ENCODE measurements at regions not wholly inside any gene's neighbourhood (a gene's known extent, or its start where the extent isn't known, plus 50 kb on each side); places are given as distances from the start of the nearest gene placed in this dataset.

DNA sequence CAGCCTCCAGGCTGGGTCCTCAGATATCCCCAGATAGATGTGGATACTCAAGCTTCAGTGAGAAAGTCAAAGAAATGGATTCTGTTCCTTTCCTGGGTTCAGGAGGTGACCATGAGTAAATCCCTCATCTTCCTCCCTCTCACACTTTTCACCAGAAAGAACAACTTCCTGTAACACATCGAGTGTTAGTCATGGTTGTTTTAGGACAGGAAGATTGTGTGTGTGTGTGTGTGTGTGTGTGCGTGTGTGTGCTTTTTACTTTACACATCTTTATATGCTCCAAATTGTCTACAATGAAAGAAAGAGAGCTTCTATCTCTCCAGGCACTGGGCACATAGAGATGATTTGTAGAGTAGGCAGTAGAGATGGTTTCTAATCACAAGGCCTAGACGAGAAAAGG is 139.9 kb downstream of the TBXT start:
- Histone ChIP-seq H3K4me3 (no peak overlapping the region), H3K27ac (replicated peaks in 1 of 4) (no peak overlapping the region), H3K4me1 (peaks cover 3 to 6% (median 5%) of the 10 kb centered on the region in 4 donors), H3K36me3 (no peaks in the 10 kb centered on the region), H3K27me3 (no peaks in the 10 kb centered on the region), H3K9me3 (no peaks in the 10 kb centered on the region)
- WGBS, result 58% methylated on average over 3 of the region's 3 CpGs
- intact Hi-C loops (cut with DNase I), result no loop called here
- no peak for TF ChIP-seq EP300 (IDR thresholded peaks at IDR 0.05)
- TF ChIP-seq POLR2A (IDR thresholded peaks at IDR 0.05; ENCODE audit: low read depth), result no peak
- TF ChIP-seq CTCF (IDR thresholded peaks at IDR 0.05), result no peak
- no peak for TF ChIP-seq POLR2AphosphoS5 (IDR thresholded peaks at IDR 0.05)
- no peak for DNase-seq (ENCODE audit: extremely low spot score)

DNA sequence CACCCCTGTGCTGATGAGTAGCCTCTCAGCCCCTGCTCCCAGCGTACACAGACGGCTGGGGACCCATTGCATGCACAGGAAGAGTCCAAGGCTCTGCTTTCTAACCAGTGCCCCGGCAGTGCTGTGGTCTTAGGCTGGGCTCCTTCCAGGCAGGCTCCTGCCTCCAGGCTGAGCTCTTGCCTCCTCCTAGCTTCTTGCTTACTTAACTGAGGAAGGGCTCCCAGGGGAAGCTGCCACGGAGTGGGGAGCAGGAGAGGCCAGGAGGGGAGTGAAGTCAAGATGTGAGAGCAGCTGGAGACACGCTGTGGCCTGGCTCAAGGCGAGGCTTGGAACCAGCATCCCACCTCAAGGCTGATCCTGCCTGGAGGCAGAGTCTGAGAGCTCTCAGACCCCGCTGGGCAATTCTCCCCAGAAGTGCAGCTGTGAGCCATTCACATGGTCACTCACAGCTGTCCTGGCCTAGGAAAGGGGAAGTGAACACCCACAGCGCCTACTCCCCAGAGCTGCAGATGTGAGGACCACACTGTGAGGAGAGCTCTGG is 141.0 kb downstream of the TBXT start:
- Histone ChIP-seq H3K9me3 (no peaks in the 10 kb centered on the region), H3K4me3 (no peak overlapping the region), H3K4me1 (no peaks in the 10 kb centered on the region), H3K27me3 (no peaks in the 10 kb centered on the region), H3K27ac (replicated peaks in 1 of 4) (no peak overlapping the region), H3K36me3 (no peaks in the 10 kb centered on the region)
- WGBS, result 79% methylated on average over 6 of the region's 8 CpGs
- TF ChIP-seq EP300 (IDR thresholded peaks at IDR 0.05), result no peak
- no peak for TF ChIP-seq POLR2A (IDR thresholded peaks at IDR 0.05; ENCODE audit: low read depth)
- TF ChIP-seq POLR2AphosphoS5 (IDR thresholded peaks at IDR 0.05), result no peak
- TF ChIP-seq CTCF (IDR thresholded peaks at IDR 0.05), result no peak
- DNase-seq (ENCODE audit: extremely low spot score), result no peak
- intact Hi-C loops (cut with DNase I), result no loop called here

GRCh38 chr6:166025149-166025898 is 142.3 kb downstream of the TBXT start:
- no peak for DNase-seq (ENCODE audit: extremely low spot score)
- no peak for TF ChIP-seq POLR2AphosphoS5 (IDR thresholded peaks at IDR 0.05)
- no peak for TF ChIP-seq CTCF (IDR thresholded peaks at IDR 0.05)
- TF ChIP-seq POLR2A (IDR thresholded peaks at IDR 0.05; ENCODE audit: low read depth), result no peak
- no peak for TF ChIP-seq EP300 (IDR thresholded peaks at IDR 0.05)
- no peaks in the 10 kb centered on the region for H3K27me3 ChIP-seq
- 69% methylated on average over 8 of the region's 8 CpGs for WGBS
- H3K4me3 ChIP-seq, result no peak overlapping the region
- H3K4me1 ChIP-seq, result no peaks in the 10 kb centered on the region
- no peak overlapping the region for H3K27ac ChIP-seq (replicated peaks in 1 of 4)
- H3K36me3 ChIP-seq, result no peaks in the 10 kb centered on the region
- no peaks in the 10 kb centered on the region for H3K9me3 ChIP-seq
- intact Hi-C loops (cut with DNase I), result no loop called here

GRCh38 chr6:166024252-166024651 is 143.4 kb downstream of the TBXT start:
- WGBS, result 95% methylated on average over 4 of the region's 8 CpGs
- Histone ChIP-seq H3K4me1 (no peaks in the 10 kb centered on the region), H3K36me3 (no peaks in the 10 kb centered on the region), H3K27ac (replicated peaks in 1 of 4) (no peak overlapping the region), H3K27me3 (no peaks in the 10 kb centered on the region), H3K4me3 (no peak overlapping the region), H3K9me3 (no peaks in the 10 kb centered on the region)
- no peak for DNase-seq (ENCODE audit: extremely low spot score)
- no peak for TF ChIP-seq CTCF (IDR thresholded peaks at IDR 0.05)
- no peak for TF ChIP-seq POLR2AphosphoS5 (IDR thresholded peaks at IDR 0.05)
- intact Hi-C loops (cut with DNase I), result no loop called here

All from esophagus muscularis mucosa (tissue), 4 donors.